Stromal cell of bone marrow (primary cell): ENCODE measurements at regions not wholly inside any gene's neighbourhood (a gene's known extent, or its start where the extent isn't known, plus 50 kb on each side); places are given as distances from the start of the nearest gene placed in this dataset.

ENCODE experiments used
- DNase-seq: peaks from one replicate; pipeline ENCODE4 v3.0.0-alpha.2; 2012; ENCODE audit warnings: low read depth

GRCh38 chr20:60064554-60065196 lies 106.5 kb downstream of the CDH26 start:
- no peak for DNase-seq

- no peak for DNase-seq
Observed at GRCh38 chr20:60065741-60066437, 107.7 kb downstream of the CDH26 start.

GRCh38 chr20:60066438-60066823 lies 108.2 kb downstream of the CDH26 start:
- no peak for DNase-seq

GRCh38 chr20:60068509-60068908 lies 110.3 kb downstream of the CDH26 start:
- DNase-seq, result no peak

GRCh38 chr20:60069656-60070055 lies 111.4 kb downstream of the CDH26 start:
- DNase-seq, result no peak

- no peak for DNase-seq
Observed at GRCh38 chr20:60070791-60071190, 112.6 kb downstream of the CDH26 start.

GRCh38 chr20:60071965-60072364 lies 113.7 kb downstream of the CDH26 start:
- DNase-seq, result no peak

GRCh38 chr20:60073086-60073485 lies 114.9 kb downstream of the CDH26 start:
- no peak for DNase-seq

GRCh38 chr20:60073504-60073903 lies 115.3 kb downstream of the CDH26 start:
- DNase-seq, result no peak

- DNase-seq, result no peak
Observed at GRCh38 chr20:60074276-60074675, 116.1 kb downstream of the CDH26 start.

- DNase-seq, result no peak
Observed at GRCh38 chr20:60078351-60079250, 120.4 kb downstream of the CDH26 start.

- DNase-seq, result no peak
Observed at GRCh38 chr20:60080401-60080800, 122.2 kb downstream of the CDH26 start.

- DNase-seq, result no peak
Observed at GRCh38 chr20:60085551-60086132, 127.4 kb downstream of the CDH26 start.

GRCh38 chr20:60086821-60087562 lies 128.8 kb downstream of the CDH26 start:
- no peak for DNase-seq

- DNase-seq, result no peak
Observed at GRCh38 chr20:60087563-60088105, 129.4 kb downstream of the CDH26 start.

- no peak for DNase-seq
Observed at GRCh38 chr20:60088236-60088635, 130.0 kb downstream of the CDH26 start.

- DNase-seq, result no peak
Observed at GRCh38 chr20:60090631-60091030, 132.4 kb downstream of the CDH26 start.

- no peak for DNase-seq
Observed at GRCh38 chr20:60091305-60091704, 133.1 kb downstream of the CDH26 start.

- no peak for DNase-seq
Observed at GRCh38 chr20:60091861-60092260, 133.6 kb downstream of the CDH26 start.

GRCh38 chr20:60092729-60093128 lies 134.5 kb downstream of the CDH26 start:
- no peak for DNase-seq

GRCh38 chr20:60095456-60095855 lies 137.2 kb downstream of the CDH26 start:
- DNase-seq, result no peak
